ENCODE measurements at regions not wholly inside any gene's neighbourhood (a gene's known extent, or its start where the extent isn't known, plus 50 kb on each side); places are given as distances from the start of the nearest gene placed in this dataset.
A peak's percentile ranks its signal among the peaks of the same experiment; 100 is the strongest.

DNA sequence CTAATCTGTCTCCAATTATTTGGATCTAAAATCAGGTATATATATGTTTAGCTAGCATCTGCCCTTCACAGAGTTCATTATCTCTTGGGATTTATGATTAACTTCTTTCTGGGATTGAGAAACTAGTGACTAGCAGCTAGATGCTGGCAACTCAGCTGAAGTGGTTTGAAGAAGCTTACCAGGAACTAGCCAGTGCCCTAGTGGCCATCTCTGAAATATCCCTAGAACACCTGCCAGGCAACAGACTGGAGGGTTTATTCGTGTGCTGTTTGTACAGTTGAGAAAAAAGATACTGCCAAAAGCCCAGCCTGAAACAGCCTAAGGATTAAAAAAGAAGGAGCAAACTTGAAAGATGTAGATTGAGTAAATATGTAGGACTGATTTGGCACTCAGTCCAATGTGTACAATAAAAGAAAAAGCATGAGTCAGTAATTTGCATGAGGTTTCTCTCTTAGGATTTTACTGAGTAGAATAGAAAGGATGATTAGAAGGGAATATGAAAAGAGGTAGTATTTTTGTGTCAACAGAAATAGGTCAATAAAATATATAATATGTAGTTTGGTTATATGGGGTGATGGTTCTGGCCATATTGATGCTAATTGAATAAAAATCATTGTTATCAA lies 1144.6 kb upstream of the ADGRL2 start:
- TF ChIP-seq, protein P1, sequence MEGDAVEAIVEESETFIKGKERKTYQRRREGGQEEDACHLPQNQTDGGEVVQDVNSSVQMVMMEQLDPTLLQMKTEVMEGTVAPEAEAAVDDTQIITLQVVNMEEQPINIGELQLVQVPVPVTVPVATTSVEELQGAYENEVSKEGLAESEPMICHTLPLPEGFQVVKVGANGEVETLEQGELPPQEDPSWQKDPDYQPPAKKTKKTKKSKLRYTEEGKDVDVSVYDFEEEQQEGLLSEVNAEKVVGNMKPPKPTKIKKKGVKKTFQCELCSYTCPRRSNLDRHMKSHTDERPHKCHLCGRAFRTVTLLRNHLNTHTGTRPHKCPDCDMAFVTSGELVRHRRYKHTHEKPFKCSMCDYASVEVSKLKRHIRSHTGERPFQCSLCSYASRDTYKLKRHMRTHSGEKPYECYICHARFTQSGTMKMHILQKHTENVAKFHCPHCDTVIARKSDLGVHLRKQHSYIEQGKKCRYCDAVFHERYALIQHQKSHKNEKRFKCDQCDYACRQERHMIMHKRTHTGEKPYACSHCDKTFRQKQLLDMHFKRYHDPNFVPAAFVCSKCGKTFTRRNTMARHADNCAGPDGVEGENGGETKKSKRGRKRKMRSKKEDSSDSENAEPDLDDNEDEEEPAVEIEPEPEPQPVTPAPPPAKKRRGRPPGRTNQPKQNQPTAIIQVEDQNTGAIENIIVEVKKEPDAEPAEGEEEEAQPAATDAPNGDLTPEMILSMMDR (conservative IDR thresholded peaks at IDR 0.05; ENCODE audit: low read depth, low read length) = peak; percentile 63
- DNase-seq (ENCODE audit: low read depth) = peak; percentile 2
- H3K4me3 ChIP-seq (ENCODE audit: low read length) = no peak overlapping the region

DNA sequence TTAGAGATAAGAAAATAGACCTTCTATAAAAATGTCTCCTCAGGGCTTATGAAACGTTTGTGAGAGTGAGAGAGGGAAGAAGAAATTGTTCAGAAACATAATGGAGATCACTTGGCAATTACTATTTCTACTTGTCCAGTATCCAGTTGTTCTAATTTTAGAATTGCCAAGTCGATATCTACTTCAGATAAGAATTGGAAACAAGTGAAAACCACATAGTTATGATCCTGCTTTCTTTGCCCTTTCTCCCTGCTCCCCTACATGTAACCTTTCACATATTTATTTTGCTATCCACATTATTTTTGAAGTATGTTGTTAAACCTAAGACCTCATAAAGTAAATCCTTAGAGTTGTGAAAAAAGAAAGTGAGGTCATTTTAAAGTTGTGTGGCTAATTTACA lies 1154.7 kb upstream of the ADGRL2 start:
- no peak overlapping the region for H3K4me3 ChIP-seq (ENCODE audit: low read length)
- no peak for DNase-seq (ENCODE audit: low read depth)
- TF ChIP-seq, protein P1 (conservative IDR thresholded peaks at IDR 0.05; ENCODE audit: low read depth, low read length) = no peak

DNA sequence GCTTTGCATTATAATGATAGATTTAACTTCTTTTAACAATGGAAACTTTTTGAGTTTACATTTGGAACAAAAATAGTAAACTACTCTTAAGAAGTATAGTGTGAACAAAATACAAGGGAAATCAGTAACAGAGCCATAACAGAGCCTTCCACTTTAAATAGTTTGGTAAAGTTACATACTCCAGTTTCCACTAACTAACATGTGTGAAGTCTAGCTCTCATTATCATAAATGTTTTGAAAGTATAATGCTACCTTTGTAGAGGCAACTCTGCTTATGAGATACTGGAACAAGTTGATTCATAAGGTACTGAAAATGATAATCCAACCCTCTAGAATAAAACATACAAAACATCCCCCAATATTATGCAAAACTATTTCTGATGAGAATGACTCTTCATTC lies 1155.1 kb upstream of the ADGRL2 start:
- TF ChIP-seq, protein P1 (conservative IDR thresholded peaks at IDR 0.05; ENCODE audit: low read depth, low read length) = no peak
- no peak for DNase-seq (ENCODE audit: low read depth)

DNA sequence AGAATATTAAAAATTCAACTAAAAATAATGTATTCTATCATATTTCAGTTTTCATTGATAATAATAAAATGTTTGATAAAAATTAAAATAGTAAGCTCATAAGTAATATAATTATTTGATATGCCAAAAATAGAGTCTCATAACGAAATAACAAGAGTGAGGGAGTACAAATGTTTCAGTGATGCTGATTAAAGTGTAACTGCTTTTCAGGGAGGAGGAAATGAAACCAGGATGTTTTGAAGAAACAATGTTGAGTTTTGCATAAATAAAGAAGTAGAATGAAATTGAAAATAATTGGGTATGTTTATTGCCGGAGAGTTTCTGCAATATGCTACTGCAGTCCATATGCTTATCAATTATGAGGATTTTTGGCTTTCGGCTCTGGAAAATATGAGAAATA lies 1159.8 kb upstream of the ADGRL2 start:
- DNase-seq (ENCODE audit: low read depth) = no peak
- TF ChIP-seq, protein P1 (conservative IDR thresholded peaks at IDR 0.05; ENCODE audit: low read depth, low read length) = no peak
- H3K4me3 ChIP-seq (ENCODE audit: low read length) = no peak overlapping the region

More for the DNA sequence above, 1155.1 kb upstream of the ADGRL2 start:
- no peak overlapping the region for H3K4me3 ChIP-seq (ENCODE audit: low read length)

DNA sequence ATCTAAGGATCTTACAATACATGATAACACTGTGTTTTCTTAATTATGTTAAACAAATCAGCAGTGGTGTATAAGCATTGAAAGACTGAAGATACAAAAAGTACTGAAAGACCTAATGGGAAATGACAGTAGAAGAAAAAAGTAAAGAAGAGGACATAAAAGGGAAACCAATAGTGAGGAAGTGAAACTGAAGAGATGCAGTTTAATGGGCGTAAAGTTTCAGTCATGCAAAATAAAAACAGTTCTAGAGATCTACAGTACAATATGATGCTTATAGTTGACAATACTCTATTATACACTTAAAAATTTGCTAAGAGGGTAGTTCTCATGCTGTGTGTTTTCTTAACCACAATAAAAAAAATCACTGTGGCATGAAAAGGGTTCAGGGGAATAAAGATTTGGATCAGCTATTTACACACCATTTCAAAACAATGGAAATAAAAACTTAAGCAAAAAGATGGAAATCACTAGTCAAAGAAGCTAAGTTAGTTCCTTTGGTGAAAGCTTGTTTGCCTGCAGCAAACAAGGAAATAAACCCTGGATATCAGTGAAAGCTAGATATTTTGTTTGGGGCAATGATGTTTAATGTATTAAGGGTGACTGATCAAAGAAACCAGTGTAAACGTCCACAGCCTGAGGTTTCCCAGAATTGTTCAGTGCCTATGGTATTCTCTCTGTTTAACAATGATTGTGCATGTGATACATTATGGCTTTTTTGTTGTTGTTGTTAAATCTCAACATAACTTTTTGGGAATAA lies 1160.8 kb upstream of the ADGRL2 start:
- no peak overlapping the region for H3K4me3 ChIP-seq (ENCODE audit: low read length)
- no peak for DNase-seq (ENCODE audit: low read depth)
- TF ChIP-seq, protein P1 (conservative IDR thresholded peaks at IDR 0.05; ENCODE audit: low read depth, low read length) = no peak

DNA sequence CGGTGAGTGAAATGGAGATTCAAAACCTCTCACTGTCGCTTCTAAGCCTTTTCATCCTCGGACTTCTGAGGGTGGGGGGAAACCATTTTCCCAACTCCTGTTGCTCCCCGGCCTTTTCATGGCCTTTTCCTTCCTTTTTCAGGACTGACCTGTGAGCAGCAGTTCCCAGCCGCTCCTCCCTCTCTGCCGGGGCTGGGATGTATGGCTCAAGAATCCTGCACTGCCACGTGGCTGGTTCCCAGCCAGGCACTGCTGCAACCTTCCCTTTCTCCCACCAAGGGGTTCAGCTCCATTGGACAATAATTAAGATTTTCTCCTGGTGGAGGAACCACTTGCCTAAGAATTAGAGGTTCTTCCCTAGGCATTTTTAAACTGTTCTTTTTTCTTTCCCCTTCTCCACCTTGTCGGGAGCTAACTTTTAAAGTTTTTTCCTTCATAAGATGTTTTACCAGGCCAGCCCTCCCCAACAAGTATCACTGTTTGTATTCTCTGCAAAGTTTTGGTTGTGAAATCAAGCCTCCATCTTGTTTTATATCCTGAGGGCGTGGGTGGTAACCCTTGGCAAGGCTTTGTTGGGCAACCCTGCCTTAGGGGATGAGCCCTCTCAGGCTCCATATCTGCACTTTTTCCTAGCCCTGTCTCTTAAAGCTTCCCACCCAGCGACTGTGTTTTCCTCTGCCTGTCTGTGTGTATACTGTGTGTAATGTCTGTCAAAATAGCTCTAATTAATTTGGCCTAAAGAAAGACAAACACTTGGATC lies 1166.6 kb upstream of the ADGRL2 start:
- H3K4me3 ChIP-seq (ENCODE audit: low read length) = no peak overlapping the region
- no peak for DNase-seq (ENCODE audit: low read depth)
- TF ChIP-seq, protein P1 (conservative IDR thresholded peaks at IDR 0.05; ENCODE audit: low read depth, low read length) = no peak
